ENCODE measurements at regions not wholly inside any gene's neighbourhood (a gene's known extent, or its start where the extent isn't known, plus 50 kb on each side); places are given as distances from the start of the nearest gene placed in this dataset.

DNA sequence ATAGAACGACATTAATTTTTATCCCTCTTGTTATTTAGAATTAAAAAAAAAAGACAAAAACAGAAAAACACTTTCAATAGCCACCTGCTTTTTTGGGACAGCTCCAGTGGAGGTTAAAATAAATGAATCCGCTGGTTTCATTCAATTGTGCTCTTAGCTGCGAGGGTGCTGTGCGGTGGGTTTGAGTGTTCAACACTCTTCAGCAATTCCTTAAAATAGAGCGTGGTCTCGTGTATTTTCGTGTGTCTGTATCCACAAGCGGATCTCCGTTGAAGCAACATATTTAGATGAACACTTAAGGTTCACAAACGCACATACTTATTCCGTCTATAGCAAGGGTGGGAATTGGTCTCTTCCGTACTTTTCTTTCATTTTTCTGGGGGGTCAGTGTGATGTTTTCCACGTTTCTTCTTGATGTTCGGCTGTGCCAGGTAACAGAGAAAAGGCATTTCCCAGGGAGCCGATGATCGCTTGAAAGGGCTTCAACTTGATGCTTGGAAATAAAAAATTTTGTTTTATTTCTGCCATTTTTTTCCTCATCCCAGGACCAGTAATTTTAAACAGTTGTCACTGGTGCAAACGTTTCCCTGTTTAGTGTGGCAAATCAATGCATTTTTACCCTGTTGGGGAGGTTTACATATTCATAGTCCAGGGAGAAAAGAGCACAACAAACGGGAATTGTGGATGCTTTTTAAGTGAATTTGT lies 297.9 kb downstream of the IRF8 start:
- TF ChIP-seq, protein P1, sequence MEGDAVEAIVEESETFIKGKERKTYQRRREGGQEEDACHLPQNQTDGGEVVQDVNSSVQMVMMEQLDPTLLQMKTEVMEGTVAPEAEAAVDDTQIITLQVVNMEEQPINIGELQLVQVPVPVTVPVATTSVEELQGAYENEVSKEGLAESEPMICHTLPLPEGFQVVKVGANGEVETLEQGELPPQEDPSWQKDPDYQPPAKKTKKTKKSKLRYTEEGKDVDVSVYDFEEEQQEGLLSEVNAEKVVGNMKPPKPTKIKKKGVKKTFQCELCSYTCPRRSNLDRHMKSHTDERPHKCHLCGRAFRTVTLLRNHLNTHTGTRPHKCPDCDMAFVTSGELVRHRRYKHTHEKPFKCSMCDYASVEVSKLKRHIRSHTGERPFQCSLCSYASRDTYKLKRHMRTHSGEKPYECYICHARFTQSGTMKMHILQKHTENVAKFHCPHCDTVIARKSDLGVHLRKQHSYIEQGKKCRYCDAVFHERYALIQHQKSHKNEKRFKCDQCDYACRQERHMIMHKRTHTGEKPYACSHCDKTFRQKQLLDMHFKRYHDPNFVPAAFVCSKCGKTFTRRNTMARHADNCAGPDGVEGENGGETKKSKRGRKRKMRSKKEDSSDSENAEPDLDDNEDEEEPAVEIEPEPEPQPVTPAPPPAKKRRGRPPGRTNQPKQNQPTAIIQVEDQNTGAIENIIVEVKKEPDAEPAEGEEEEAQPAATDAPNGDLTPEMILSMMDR (IDR thresholded peaks at IDR 0.05), result no peak
- TF ChIP-seq POLR2A (IDR thresholded peaks at IDR 0.05), result no peak
